SJCRH30 (cell line): ENCODE measurements at regions not wholly inside any gene's neighbourhood (a gene's known extent, or its start where the extent isn't known, plus 50 kb on each side); places are given as distances from the start of the nearest gene placed in this dataset.
A peak's percentile ranks its signal among the peaks of the same experiment; 100 is the strongest.

Source experiments
- DNase-seq, 2 experiments: peaks; one replicate each; pipeline ENCODE4 v3.0.0-alpha.2; 2015 to 2020
- H3K27ac ChIP-seq: fragments of 250-450 bp; sonication (Bioruptor Pico); 2 replicates; pipeline ENCODE4 v1.5.1; 2020; ENCODE audit warnings: mild to moderate bottlenecking, moderate library complexity
- H3K27me3 ChIP-seq: fragments of 250-450 bp; sonication (Bioruptor Pico); 2 replicates; pipeline ENCODE4 v1.5.1; 2020; ENCODE audit warnings: mild to moderate bottlenecking, moderate library complexity
- H3K36me3 ChIP-seq: fragments of 250-450 bp; sonication (Bioruptor Pico); 2 replicates; pipeline ENCODE4 v1.5.1; 2020; ENCODE audit warnings: mild to moderate bottlenecking, moderate library complexity
- H3K4me1 ChIP-seq: fragments of 250-450 bp; sonication (Bioruptor Pico); 2 replicates; pipeline ENCODE4 v1.5.1; 2020; ENCODE audit warnings: mild to moderate bottlenecking, moderate library complexity
- H3K4me3 ChIP-seq: fragments of 250-450 bp; sonication (Bioruptor Pico); 2 replicates; pipeline ENCODE4 v1.5.1; 2020; ENCODE audit warnings: mild to moderate bottlenecking, moderate library complexity
- H3K9me3 ChIP-seq: fragments of 250-450 bp; sonication (Bioruptor Pico); replicated peaks from 2 replicates; pipeline ENCODE4 v1.5.1; 2020; ENCODE audit warnings: mild to moderate bottlenecking, moderate library complexity

GRCh38 chr9:82325907-82326306 is 337.3 kb downstream of the SPATA31D1 start:
- no peaks in the 10 kb centered on the region for H3K27me3 ChIP-seq
- H3K36me3 ChIP-seq: no peaks in the 10 kb centered on the region
- DNase-seq: no peak
- no peaks in the 10 kb centered on the region for H3K4me1 ChIP-seq
- H3K9me3 ChIP-seq: peaks cover 5% of the 10 kb centered on the region; the same call in 1 of the 2 replicates
- no peak overlapping the region for H3K4me3 ChIP-seq
- no peak overlapping the region for H3K27ac ChIP-seq

- no peaks in the 10 kb centered on the region for H3K27me3 ChIP-seq
- H3K4me3 ChIP-seq: no peak overlapping the region
- peaks cover 5% of the 10 kb centered on the region; the same call in 1 of the 2 replicates for H3K9me3 ChIP-seq
- no peak for DNase-seq
- H3K4me1 ChIP-seq: peaks cover 10% of the 10 kb centered on the region
- H3K27ac ChIP-seq: no peak overlapping the region
- H3K36me3 ChIP-seq: no peaks in the 10 kb centered on the region
Observed at GRCh38 chr9:82327641-82328040, 339.1 kb downstream of the SPATA31D1 start.

- peaks cover 13% of the 10 kb centered on the region for H3K4me1 ChIP-seq
- no peak for DNase-seq
- H3K36me3 ChIP-seq: no peaks in the 10 kb centered on the region
- no peaks in the 10 kb centered on the region for H3K27me3 ChIP-seq
- no peak overlapping the region for H3K27ac ChIP-seq
- no peak overlapping the region for H3K4me3 ChIP-seq
- peaks cover 5% of the 10 kb centered on the region; the same call in 1 of the 2 replicates for H3K9me3 ChIP-seq
Observed at GRCh38 chr9:82331079-82331478, 342.5 kb downstream of the SPATA31D1 start.

GRCh38 chr9:82332018-82332773 is 343.6 kb downstream of the SPATA31D1 start:
- no peaks in the 10 kb centered on the region for H3K27me3 ChIP-seq
- H3K4me1 ChIP-seq: peaks cover 13% of the 10 kb centered on the region
- peaks cover 4% of the 10 kb centered on the region; the same call in 1 of the 2 replicates for H3K9me3 ChIP-seq
- no peaks in the 10 kb centered on the region for H3K36me3 ChIP-seq
- H3K4me3 ChIP-seq: no peak overlapping the region
- DNase-seq: peak in 1 of 2 experiments; percentile 22
- no peak overlapping the region for H3K27ac ChIP-seq

GRCh38 chr9:82332774-82333152 is 344.2 kb downstream of the SPATA31D1 start:
- peaks cover 13% of the 10 kb centered on the region for H3K4me1 ChIP-seq
- peak in 1 of 2 experiments; percentile 18 for DNase-seq
- H3K36me3 ChIP-seq: no peaks in the 10 kb centered on the region
- no peaks in the 10 kb centered on the region for H3K27me3 ChIP-seq
- H3K27ac ChIP-seq: no peak overlapping the region
- H3K9me3 ChIP-seq: no peaks in the 10 kb centered on the region
- no peak overlapping the region for H3K4me3 ChIP-seq

- Histone ChIP-seq H3K27me3 (no peaks in the 10 kb centered on the region), H3K4me3 (no peak overlapping the region), H3K4me1 (peaks cover 13% of the 10 kb centered on the region), H3K9me3 (no peaks in the 10 kb centered on the region), H3K36me3 (no peaks in the 10 kb centered on the region), H3K27ac (no peak overlapping the region)
- no peak for DNase-seq
Observed at GRCh38 chr9:82333671-82334070, 345.1 kb downstream of the SPATA31D1 start.

- H3K9me3 ChIP-seq: no peaks in the 10 kb centered on the region
- H3K27ac ChIP-seq: no peak overlapping the region
- no peak for DNase-seq
- peaks cover 18% of the 10 kb centered on the region for H3K4me1 ChIP-seq
- no peaks in the 10 kb centered on the region for H3K36me3 ChIP-seq
- no peaks in the 10 kb centered on the region for H3K27me3 ChIP-seq
- no peak overlapping the region for H3K4me3 ChIP-seq
Observed at GRCh38 chr9:82334286-82334685, 345.7 kb downstream of the SPATA31D1 start.

- DNase-seq: no peak
- no peaks in the 10 kb centered on the region for H3K36me3 ChIP-seq
- H3K27me3 ChIP-seq: no peaks in the 10 kb centered on the region
- H3K4me1 ChIP-seq: peaks cover 21% of the 10 kb centered on the region
- no peak overlapping the region for H3K4me3 ChIP-seq
- H3K9me3 ChIP-seq: no peaks in the 10 kb centered on the region
- H3K27ac ChIP-seq: no peak overlapping the region
Observed at GRCh38 chr9:82337351-82337750, 348.8 kb downstream of the SPATA31D1 start.

- Histone ChIP-seq H3K4me1 (peaks cover 14% of the 10 kb centered on the region), H3K27me3 (no peaks in the 10 kb centered on the region), H3K9me3 (peaks cover 6% of the 10 kb centered on the region; the same call in 1 of the 2 replicates), H3K36me3 (no peaks in the 10 kb centered on the region), H3K4me3 (no peak overlapping the region), H3K27ac (no peak overlapping the region)
- no peak for DNase-seq
Observed at GRCh38 chr9:82342046-82342445, 353.5 kb downstream of the SPATA31D1 start.

GRCh38 chr9:82346040-82346439 is 357.5 kb downstream of the SPATA31D1 start:
- no peaks in the 10 kb centered on the region for H3K36me3 ChIP-seq
- no peaks in the 10 kb centered on the region for H3K27me3 ChIP-seq
- peaks cover 9% of the 10 kb centered on the region for H3K9me3 ChIP-seq
- no peak overlapping the region for H3K4me3 ChIP-seq
- DNase-seq: no peak
- H3K27ac ChIP-seq: no peak overlapping the region
- H3K4me1 ChIP-seq: no peaks in the 10 kb centered on the region

- Histone ChIP-seq H3K9me3 (no peaks in the 10 kb centered on the region; the same call in 1 of the 2 replicates), H3K27me3 (no peaks in the 10 kb centered on the region), H3K4me1 (no peaks in the 10 kb centered on the region), H3K36me3 (no peaks in the 10 kb centered on the region), H3K27ac (no peak overlapping the region), H3K4me3 (no peak overlapping the region)
- no peak for DNase-seq
Observed at GRCh38 chr9:82353631-82354278, 365.2 kb downstream of the SPATA31D1 start.

GRCh38 chr9:82354279-82354659 is 365.7 kb downstream of the SPATA31D1 start:
- Histone ChIP-seq H3K27me3 (no peaks in the 10 kb centered on the region), H3K9me3 (no peaks in the 10 kb centered on the region; the same call in 1 of the 2 replicates), H3K27ac (no peak overlapping the region), H3K4me3 (no peak overlapping the region), H3K4me1 (no peaks in the 10 kb centered on the region), H3K36me3 (no peaks in the 10 kb centered on the region)
- DNase-seq: no peak

- no peak overlapping the region for H3K27ac ChIP-seq
- no peaks in the 10 kb centered on the region; the same call in 1 of the 2 replicates for H3K9me3 ChIP-seq
- no peak overlapping the region for H3K4me3 ChIP-seq
- DNase-seq: no peak
- no peaks in the 10 kb centered on the region for H3K4me1 ChIP-seq
- H3K27me3 ChIP-seq: no peaks in the 10 kb centered on the region
- H3K36me3 ChIP-seq: no peaks in the 10 kb centered on the region
Observed at GRCh38 chr9:82356131-82356530, 367.6 kb downstream of the SPATA31D1 start.

GRCh38 chr9:82356871-82357270 is 368.3 kb downstream of the SPATA31D1 start:
- H3K4me3 ChIP-seq: no peak overlapping the region
- no peaks in the 10 kb centered on the region for H3K4me1 ChIP-seq
- no peak for DNase-seq
- H3K9me3 ChIP-seq: no peaks in the 10 kb centered on the region
- no peaks in the 10 kb centered on the region for H3K27me3 ChIP-seq
- no peaks in the 10 kb centered on the region for H3K36me3 ChIP-seq
- H3K27ac ChIP-seq: no peak overlapping the region

- H3K36me3 ChIP-seq: no peaks in the 10 kb centered on the region
- H3K4me3 ChIP-seq: peak overlapping the region; percentile 46
- H3K9me3 ChIP-seq: no peaks in the 10 kb centered on the region
- H3K4me1 ChIP-seq: peaks cover 43% of the 10 kb centered on the region
- H3K27me3 ChIP-seq: no peaks in the 10 kb centered on the region
- peak; percentile 87 to 93 for DNase-seq
- peak overlapping the region; percentile 98 for H3K27ac ChIP-seq
Observed at GRCh38 chr9:82363198-82363597, 374.6 kb downstream of the SPATA31D1 start.
